GM12874 (cell line): ENCODE measurements at regions not wholly inside any gene's neighbourhood (a gene's known extent, or its start where the extent isn't known, plus 50 kb on each side); places are given as distances from the start of the nearest gene placed in this dataset.

ENCODE experiments used
- TF ChIP-seq, protein P1 (sequence below): IDR thresholded peaks from 2 replicates; pipeline ENCODE4 v1.5.1; 2011; ENCODE audit warnings: low read depth, mild to moderate bottlenecking, control low read depth, low read length, moderate library complexity; ENCODE audit not compliant: insufficient read depth

DNA sequence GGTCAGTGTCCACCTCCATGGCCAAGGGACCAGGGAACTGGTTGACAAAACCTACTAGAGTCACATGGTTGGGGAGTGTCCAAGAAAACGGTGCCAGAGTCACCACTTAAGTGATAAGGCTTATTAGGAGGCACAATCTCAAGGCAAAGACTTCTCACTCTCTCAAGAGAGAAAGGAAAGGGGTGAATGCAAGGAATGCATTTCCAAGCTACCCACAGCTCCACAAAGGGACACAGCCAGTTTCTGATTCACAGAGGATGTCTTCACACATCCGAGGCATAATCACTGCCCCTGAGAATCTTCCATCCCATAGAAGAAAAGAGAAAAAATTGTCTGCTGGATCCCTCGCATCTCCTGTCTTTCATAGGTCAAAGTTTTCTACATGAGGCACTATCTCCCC is 269.3 kb downstream of the TNS1 start:
- TF ChIP-seq, protein P1, sequence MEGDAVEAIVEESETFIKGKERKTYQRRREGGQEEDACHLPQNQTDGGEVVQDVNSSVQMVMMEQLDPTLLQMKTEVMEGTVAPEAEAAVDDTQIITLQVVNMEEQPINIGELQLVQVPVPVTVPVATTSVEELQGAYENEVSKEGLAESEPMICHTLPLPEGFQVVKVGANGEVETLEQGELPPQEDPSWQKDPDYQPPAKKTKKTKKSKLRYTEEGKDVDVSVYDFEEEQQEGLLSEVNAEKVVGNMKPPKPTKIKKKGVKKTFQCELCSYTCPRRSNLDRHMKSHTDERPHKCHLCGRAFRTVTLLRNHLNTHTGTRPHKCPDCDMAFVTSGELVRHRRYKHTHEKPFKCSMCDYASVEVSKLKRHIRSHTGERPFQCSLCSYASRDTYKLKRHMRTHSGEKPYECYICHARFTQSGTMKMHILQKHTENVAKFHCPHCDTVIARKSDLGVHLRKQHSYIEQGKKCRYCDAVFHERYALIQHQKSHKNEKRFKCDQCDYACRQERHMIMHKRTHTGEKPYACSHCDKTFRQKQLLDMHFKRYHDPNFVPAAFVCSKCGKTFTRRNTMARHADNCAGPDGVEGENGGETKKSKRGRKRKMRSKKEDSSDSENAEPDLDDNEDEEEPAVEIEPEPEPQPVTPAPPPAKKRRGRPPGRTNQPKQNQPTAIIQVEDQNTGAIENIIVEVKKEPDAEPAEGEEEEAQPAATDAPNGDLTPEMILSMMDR: no peak

DNA sequence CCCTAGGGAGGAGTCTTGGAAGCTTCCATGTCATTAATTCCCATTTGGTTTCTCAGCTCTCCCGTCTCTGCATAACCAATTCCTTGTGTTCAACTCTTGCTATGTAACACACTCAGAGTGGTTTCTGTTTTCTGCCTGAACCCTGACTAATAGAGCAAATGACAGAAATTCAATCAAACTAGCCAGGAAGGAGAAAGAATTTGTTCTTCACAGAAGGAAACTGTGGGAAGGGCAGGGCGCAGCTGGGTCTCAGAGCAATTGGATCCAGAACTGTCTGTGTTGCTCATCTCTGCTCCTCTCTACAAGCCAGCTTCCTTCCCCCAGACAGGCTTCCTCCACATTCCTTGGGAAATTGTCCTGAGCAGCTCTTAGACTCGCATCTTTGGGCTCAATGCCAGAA is 269.8 kb downstream of the TNS1 start:
- TF ChIP-seq, protein P1: no peak

DNA sequence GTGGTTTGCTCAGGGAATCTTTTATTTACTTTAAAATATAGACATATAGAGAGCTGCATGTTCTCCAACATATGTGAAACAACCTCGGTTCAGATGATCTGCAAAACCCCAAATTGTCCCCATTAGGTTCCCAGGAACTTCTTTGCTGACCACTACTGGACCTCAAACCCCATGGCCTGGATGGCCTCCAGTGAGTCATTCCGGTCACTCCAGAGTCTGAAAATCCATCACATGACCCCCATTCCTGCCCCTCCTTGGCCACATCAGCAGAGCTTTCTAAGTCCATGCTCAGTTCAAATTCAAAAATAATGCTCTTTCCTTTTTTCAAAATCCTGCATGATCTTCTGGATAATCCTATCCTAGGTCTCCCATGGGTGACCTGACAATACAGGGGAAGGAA is 271.0 kb downstream of the TNS1 start:
- TF ChIP-seq, protein P1: no peak

DNA sequence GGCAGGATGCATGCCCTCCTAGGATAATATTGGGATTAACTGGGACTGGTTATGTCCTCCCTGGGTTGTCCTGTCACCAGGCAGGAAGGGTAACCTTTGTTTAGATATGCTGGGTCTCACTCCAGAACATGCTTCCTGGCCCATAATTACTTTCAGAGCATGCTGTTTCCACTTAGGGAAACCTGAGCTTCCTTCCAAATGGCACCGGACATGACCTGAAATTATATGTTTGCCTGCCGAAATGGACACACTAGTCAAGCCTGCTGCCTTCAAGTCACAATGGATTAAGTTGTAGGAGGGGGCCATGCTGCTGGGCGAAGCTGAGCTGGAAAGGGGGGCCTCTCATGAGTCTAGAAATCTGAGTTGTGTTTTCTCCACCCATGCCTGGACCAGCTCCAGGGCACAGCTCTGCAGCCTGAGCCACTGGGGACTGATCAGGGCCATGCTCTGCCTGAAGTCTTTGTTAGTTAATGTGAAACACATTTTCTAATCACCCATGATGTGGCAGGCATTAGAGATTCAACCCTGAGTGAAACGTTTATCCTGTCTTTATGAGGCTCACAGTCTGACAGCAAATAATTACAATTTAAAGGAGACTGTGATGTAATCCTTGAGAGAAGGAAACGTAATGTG is 273.3 kb downstream of the TNS1 start:
- TF ChIP-seq, protein P1: no peak

DNA sequence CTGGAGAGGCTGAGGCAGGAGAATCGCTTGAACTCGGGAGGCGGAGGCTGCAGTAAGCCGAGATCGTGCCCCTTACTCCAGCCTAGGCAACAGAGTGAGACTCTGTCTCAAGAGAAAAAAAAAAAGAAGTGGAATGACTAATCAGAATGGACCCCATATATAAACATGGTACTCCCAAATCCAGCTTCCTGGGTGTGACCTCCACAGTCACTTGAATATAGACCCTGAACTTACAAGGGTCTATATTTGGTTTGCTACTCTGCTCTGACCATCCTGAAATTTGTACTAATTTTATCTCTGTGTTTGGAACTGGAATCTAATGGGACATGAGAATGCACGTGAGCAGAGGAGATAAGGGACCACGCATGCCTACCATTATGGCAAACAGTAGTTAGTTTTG is 275.0 kb downstream of the TNS1 start:
- TF ChIP-seq, protein P1: no peak

DNA sequence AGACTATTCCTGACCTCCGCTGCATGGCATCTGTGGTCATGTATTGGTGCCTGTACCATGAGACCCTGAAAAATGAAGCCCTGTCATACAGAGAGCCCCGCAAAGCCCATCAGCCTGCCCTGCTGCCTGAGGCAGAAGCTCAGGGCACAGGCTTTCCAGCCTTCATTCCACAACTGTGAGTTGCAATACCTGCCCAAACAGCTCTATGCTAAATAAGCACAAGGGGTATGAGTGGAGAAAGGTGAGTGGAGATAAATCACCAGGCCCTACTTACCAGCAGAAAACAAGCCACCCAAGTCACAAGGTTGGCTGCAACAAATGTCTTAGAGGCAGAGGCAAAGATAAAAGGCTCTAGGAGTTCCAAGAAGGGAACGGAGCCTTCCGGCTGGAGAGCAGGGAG is 277.4 kb downstream of the TNS1 start:
- TF ChIP-seq, protein P1: no peak

DNA sequence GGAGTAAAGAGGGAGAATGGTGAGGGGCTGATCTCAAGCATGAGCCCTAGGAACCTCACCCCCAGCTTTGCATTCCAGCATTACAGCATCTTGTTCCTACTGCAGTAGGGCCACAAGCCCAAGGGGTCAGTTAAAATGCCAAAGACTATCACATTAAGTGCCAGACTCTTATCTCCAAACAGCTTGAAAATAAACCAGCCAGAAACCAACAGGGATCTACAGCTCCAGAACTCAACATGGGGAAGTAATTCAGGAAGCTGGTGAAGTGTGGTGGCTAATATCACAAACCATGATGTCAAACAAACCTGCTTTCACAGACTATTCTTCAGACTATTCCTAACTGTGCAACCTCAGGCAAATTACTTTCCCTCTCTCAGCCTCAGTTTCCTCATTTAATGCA is 278.3 kb downstream of the TNS1 start:
- TF ChIP-seq, protein P1: no peak
